ENCODE measurements at regions not wholly inside any gene's neighbourhood (a gene's known extent, or its start where the extent isn't known, plus 50 kb on each side); places are given as distances from the start of the nearest gene placed in this dataset.

DNA sequence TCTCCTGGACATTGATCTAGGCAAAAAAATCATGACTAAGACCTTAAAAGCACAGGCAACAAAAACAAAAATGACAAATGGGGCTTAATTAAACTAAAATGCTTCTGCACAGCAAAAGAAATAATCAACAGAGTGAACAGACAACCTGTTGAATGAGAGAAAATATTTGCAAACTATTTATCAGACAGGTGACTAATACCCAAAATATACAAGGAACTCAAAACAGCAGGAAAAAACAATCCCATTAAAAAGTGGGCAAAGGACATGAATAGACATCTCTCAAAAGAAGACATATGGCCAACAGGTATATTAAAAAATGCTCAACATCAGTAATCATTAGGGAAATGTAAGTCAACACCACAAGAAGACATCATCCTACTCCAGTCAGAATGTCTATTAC lies 166.8 kb downstream of the MTERF1 start:
- TF ChIP-seq, protein P1, sequence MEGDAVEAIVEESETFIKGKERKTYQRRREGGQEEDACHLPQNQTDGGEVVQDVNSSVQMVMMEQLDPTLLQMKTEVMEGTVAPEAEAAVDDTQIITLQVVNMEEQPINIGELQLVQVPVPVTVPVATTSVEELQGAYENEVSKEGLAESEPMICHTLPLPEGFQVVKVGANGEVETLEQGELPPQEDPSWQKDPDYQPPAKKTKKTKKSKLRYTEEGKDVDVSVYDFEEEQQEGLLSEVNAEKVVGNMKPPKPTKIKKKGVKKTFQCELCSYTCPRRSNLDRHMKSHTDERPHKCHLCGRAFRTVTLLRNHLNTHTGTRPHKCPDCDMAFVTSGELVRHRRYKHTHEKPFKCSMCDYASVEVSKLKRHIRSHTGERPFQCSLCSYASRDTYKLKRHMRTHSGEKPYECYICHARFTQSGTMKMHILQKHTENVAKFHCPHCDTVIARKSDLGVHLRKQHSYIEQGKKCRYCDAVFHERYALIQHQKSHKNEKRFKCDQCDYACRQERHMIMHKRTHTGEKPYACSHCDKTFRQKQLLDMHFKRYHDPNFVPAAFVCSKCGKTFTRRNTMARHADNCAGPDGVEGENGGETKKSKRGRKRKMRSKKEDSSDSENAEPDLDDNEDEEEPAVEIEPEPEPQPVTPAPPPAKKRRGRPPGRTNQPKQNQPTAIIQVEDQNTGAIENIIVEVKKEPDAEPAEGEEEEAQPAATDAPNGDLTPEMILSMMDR (IDR thresholded peaks at IDR 0.05), result no peak
- TF ChIP-seq POLR2A (IDR thresholded peaks at IDR 0.05), result no peak
